ENCODE measurements at regions not wholly inside any gene's neighbourhood (a gene's known extent, or its start where the extent isn't known, plus 50 kb on each side); places are given as distances from the start of the nearest gene placed in this dataset.

DNA sequence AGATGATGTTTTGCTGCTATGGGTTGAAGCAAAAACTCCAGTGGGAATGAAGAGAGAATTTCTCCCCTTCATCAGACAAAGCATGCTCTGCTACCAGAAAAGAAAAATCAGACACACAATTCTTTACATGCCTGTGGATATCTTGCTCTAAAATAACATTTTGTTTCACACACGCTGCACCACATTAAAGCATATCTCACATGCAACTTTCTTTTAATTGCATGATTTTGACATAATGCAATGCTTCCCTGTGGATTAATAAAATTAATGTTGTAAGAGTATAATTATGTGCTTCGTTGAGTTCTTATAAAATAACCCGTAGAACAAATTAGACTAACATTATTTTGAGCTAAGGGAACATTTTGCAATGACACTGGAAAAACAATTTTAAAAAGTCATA lies 2230.7 kb downstream of the PCDH7 start:
- 90% methylated on average over 3 of the region's 3 CpGs for WGBS (ENCODE audit: low lambda C conversion rate, missing lambda C conversion rate)
- Histone ChIP-seq H4K20me1 (ENCODE audit: insufficient read depth, poor library complexity, severe bottlenecking) (no peaks in the 10 kb centered on the region), H3K4me1 (ENCODE audit: insufficient read depth) (no peaks in the 10 kb centered on the region), H3K9me2 (replicated peaks; ENCODE audit: insufficient read depth) (no peaks in the 10 kb centered on the region), H3K79me2 (no peaks in the 10 kb centered on the region), H3K36me3 (replicated peaks; ENCODE audit: insufficient read depth, low read depth) (no peaks in the 10 kb centered on the region), H3K9me3 (ENCODE audit: low read depth) (no peaks in the 10 kb centered on the region), H3K27ac (no peak overlapping the region), H3K4me2 (no peak overlapping the region), H3K4me3 (no peak overlapping the region), H2AFZ (no peak overlapping the region), H3K27me3 (no peaks in the 10 kb centered on the region)
- DNase-seq (ENCODE audit: low spot score), result no peak
- TF ChIP-seq EZH2 (IDR thresholded peaks at IDR 0.05; ENCODE audit: borderline replicate concordance) (no peak), EZH2phosphoT487 (IDR thresholded peaks at IDR 0.05; ENCODE audit: low read depth, severe bottlenecking, unreplicated experiment) (no peak)
- TF ChIP-seq, protein P1, sequence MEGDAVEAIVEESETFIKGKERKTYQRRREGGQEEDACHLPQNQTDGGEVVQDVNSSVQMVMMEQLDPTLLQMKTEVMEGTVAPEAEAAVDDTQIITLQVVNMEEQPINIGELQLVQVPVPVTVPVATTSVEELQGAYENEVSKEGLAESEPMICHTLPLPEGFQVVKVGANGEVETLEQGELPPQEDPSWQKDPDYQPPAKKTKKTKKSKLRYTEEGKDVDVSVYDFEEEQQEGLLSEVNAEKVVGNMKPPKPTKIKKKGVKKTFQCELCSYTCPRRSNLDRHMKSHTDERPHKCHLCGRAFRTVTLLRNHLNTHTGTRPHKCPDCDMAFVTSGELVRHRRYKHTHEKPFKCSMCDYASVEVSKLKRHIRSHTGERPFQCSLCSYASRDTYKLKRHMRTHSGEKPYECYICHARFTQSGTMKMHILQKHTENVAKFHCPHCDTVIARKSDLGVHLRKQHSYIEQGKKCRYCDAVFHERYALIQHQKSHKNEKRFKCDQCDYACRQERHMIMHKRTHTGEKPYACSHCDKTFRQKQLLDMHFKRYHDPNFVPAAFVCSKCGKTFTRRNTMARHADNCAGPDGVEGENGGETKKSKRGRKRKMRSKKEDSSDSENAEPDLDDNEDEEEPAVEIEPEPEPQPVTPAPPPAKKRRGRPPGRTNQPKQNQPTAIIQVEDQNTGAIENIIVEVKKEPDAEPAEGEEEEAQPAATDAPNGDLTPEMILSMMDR (IDR thresholded peaks at IDR 0.05; ENCODE audit: poor library complexity), result no peak

DNA sequence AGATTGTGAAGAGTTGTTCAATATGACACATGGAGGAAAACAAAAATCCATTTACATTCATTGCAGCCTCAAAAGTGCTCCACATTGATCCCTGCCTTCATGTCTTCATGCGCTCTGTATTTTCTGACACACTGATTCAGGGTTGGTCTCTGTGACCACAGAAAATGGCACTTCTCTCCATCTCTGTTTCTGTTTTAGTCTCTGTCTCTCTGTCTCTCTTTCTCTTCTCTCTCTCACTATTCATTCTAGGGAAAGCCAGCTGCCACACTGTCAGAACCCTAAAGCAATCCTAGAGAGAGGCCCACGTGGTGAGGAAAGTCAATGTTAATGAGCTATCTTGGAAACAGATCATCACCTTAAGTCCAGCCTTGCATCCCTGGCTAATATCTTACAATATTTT lies 2238.4 kb downstream of the PCDH7 start:
- 65% methylated on average over 2 of the region's 2 CpGs for WGBS (ENCODE audit: low lambda C conversion rate, missing lambda C conversion rate)
- no peak overlapping the region for H3K4me2 ChIP-seq
- no peaks in the 10 kb centered on the region for H3K4me1 ChIP-seq (ENCODE audit: insufficient read depth)
- H3K27ac ChIP-seq, result no peak overlapping the region
- no peak overlapping the region for H3K4me3 ChIP-seq
- no peaks in the 10 kb centered on the region for H4K20me1 ChIP-seq (ENCODE audit: insufficient read depth, poor library complexity, severe bottlenecking)
- no peaks in the 10 kb centered on the region for H3K27me3 ChIP-seq
- no peak for DNase-seq (ENCODE audit: low spot score)
- no peaks in the 10 kb centered on the region for H3K79me2 ChIP-seq
- TF ChIP-seq EZH2 (IDR thresholded peaks at IDR 0.05; ENCODE audit: borderline replicate concordance), result no peak
- no peak overlapping the region for H2AFZ ChIP-seq
- no peaks in the 10 kb centered on the region for H3K9me3 ChIP-seq (ENCODE audit: low read depth)
- no peaks in the 10 kb centered on the region for H3K36me3 ChIP-seq (replicated peaks; ENCODE audit: insufficient read depth, low read depth)
- H3K9me2 ChIP-seq (replicated peaks; ENCODE audit: insufficient read depth), result no peaks in the 10 kb centered on the region

DNA sequence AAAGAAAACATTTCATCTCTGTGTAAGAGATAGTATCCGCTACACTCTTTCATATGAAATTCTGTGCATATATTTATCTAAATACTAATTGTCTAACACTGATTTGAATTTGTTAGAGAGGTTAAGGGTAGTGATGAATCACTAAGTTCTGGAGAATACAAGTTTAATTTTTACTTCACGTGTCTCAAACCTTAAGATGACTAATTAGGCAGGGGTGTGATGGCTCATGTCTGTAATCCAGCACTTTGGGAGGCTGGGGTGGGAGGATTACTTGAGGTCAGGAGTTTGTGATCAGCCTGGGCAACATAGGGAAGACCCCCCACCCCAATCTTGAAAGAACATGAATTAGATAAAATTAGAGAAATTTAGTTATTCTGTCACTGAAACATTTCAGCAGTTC lies 2241.9 kb downstream of the PCDH7 start:
- H2AFZ ChIP-seq, result no peak overlapping the region
- 88% methylated on average over 2 of the region's 2 CpGs for WGBS (ENCODE audit: low lambda C conversion rate, missing lambda C conversion rate)
- no peak overlapping the region for H3K4me3 ChIP-seq
- no peaks in the 10 kb centered on the region for H3K4me1 ChIP-seq (ENCODE audit: insufficient read depth)
- H3K79me2 ChIP-seq, result no peaks in the 10 kb centered on the region
- no peaks in the 10 kb centered on the region for H3K27me3 ChIP-seq
- no peak overlapping the region for H3K27ac ChIP-seq
- DNase-seq (ENCODE audit: low spot score), result no peak
- TF ChIP-seq EZH2phosphoT487 (IDR thresholded peaks at IDR 0.05; ENCODE audit: low read depth, severe bottlenecking, unreplicated experiment) (no peak), EZH2 (IDR thresholded peaks at IDR 0.05; ENCODE audit: borderline replicate concordance) (no peak)
- TF ChIP-seq, protein P1 (IDR thresholded peaks at IDR 0.05; ENCODE audit: poor library complexity), result no peak
- H3K36me3 ChIP-seq (replicated peaks; ENCODE audit: insufficient read depth, low read depth), result no peaks in the 10 kb centered on the region
- H4K20me1 ChIP-seq (ENCODE audit: insufficient read depth, poor library complexity, severe bottlenecking), result no peaks in the 10 kb centered on the region
- H3K4me2 ChIP-seq, result no peak overlapping the region
- H3K9me3 ChIP-seq (ENCODE audit: low read depth), result no peaks in the 10 kb centered on the region
- H3K9me2 ChIP-seq (replicated peaks; ENCODE audit: insufficient read depth), result no peaks in the 10 kb centered on the region

DNA sequence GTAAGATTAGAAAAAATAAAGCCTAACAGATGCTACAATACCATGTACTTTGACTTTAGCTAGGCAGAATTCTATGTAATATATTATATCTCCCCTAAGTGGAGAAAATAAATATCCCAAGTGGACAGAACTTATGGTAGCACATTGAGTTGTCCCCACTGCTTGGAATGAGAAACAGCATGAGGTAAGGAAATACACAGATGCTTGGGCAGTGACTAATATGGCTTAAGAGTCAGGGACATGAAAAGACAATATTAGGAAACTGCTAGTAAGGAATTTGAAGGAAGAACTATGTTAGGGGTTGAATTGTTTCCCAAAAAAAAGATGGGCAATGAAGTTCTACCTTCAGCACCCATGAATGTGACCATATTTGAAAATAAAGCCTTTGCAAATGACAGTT lies 2265.1 kb downstream of the PCDH7 start:
- H4K20me1 ChIP-seq (ENCODE audit: insufficient read depth, poor library complexity, severe bottlenecking), result no peaks in the 10 kb centered on the region
- no peaks in the 10 kb centered on the region for H3K27me3 ChIP-seq
- H3K36me3 ChIP-seq (replicated peaks; ENCODE audit: insufficient read depth, low read depth), result no peaks in the 10 kb centered on the region
- H3K79me2 ChIP-seq, result no peaks in the 10 kb centered on the region
- no peak overlapping the region for H3K4me2 ChIP-seq
- H2AFZ ChIP-seq, result no peak overlapping the region
- DNase-seq (ENCODE audit: low spot score), result no peak
- H3K4me3 ChIP-seq, result no peak overlapping the region
- TF ChIP-seq EZH2 (IDR thresholded peaks at IDR 0.05; ENCODE audit: borderline replicate concordance) (no peak), EZH2phosphoT487 (IDR thresholded peaks at IDR 0.05; ENCODE audit: low read depth, severe bottlenecking, unreplicated experiment) (no peak)
- TF ChIP-seq, protein P1 (IDR thresholded peaks at IDR 0.05; ENCODE audit: poor library complexity), result no peak
- no peaks in the 10 kb centered on the region for H3K4me1 ChIP-seq (ENCODE audit: insufficient read depth)
- no peak overlapping the region for H3K27ac ChIP-seq
- no peaks in the 10 kb centered on the region for H3K9me2 ChIP-seq (replicated peaks; ENCODE audit: insufficient read depth)
- H3K9me3 ChIP-seq (ENCODE audit: low read depth), result no peaks in the 10 kb centered on the region
